Kidney capillary endothelial cell (primary cell): ENCODE measurements at regions not wholly inside any gene's neighbourhood (a gene's known extent, or its start where the extent isn't known, plus 50 kb on each side); places are given as distances from the start of the nearest gene placed in this dataset.
"Not testable (repeated sequence)": the region's sequence is repeated elsewhere in the genome, so short reads cannot be mapped to it uniquely, and the experiment has no call there.

ENCODE experiments used
- DNase-seq: peaks from one replicate; pipeline ENCODE4 v3.0.0-alpha.2; 2018; ENCODE audit warnings: low spot score

GRCh38 chr1:105608713-105609112, 1447.8 kb upstream of the PRMT6 start:
- DNase-seq = no peak

DNA sequence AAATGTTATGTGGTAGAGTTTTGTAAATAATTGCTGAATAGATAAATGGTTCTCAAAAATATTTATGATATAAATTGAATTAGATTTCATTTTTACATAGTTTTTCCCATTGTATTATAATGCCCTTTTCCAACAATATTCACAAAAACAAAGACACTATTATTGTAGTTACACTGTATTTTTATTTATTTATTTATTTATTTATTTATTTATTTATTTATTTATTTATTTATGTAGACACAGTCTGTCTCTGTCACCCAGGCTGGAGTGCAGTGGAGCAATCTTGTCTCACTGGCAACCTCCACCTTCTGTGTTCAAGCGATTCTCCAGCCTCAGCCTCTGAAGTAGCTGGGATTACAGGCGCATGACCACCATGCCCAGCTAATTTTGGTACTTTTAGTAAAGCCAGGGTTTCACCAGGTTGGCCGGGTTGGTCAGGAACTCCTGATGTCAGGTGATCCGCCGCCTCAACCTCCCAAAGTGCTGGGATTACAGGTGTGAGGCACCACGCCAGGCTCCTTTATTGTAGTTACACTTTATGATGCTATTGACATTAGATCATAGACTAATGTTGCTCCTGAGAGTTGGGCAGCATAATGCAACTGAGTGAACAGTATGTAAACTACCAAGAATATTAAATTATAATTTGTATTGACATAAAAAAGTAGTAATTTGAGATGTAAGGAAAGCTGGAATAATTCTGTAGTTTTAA, 1430.0 kb upstream of the PRMT6 start:
- DNase-seq = no peak

GRCh38 chr1:105631153-105631744, 1425.2 kb upstream of the PRMT6 start:
- DNase-seq = not testable (repeated sequence)

- no peak for DNase-seq
Measured at GRCh38 chr1:105632342-105633196, 1423.9 kb upstream of the PRMT6 start.

DNA sequence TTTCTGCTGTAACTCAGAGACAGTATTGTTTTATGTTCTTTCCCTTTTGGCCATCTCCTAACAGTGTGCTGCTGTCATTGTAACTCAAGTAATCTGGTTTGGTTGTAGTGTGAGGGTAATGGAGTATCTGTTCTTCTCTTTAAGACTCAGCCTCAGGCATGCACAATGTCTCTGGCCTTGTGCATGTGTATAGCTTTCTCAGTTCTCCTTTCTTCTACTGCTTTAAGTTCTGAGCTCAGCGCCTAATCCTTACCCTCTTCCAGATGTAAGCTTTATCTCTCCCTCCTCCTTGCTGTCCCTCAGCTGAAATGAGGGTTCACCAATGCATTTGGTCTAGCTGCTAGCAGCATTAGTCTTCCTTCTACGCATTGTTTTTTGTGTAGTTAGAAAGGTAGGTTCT, 1420.4 kb upstream of the PRMT6 start:
- DNase-seq = no peak

GRCh38 chr1:105641407-105641806, 1415.1 kb upstream of the PRMT6 start:
- DNase-seq = no peak

DNA sequence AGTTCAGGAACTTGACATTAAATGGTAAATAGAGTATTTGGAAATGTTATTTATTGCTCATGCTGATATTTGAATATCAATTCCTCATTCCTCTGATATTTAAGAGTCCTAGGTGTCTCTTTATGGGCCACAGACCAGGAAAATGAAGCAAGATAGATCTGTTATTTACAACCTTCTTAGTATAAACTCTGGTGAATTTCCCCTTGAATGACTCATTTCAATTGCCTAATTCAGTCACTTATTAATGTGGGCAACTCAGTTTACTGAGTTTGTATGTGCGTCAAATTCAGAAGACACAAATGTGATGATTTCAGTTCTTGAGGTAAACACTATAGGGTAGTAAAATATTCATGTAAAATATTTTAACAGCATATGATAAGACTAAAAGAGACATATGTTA, 1404.4 kb upstream of the PRMT6 start:
- no peak for DNase-seq

DNA sequence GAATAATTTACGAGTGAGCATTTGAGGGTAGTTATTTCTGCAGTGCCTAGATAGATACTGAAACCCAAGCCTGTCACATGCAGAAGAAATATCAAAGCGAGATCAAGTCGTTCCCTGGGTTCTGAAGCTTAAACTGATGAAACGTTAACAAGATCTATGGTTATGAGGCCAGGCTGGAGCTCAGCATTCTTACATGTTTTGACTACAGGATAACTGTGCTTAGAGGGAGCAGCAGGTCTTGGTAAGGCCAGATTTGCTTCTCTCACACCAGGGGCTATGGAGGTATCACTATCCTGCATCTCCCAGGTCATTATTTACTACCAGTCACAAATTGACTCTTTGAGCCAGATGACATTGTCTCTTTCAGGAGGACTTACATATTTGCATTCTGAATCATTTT, 1401.4 kb upstream of the PRMT6 start:
- no peak for DNase-seq

DNA sequence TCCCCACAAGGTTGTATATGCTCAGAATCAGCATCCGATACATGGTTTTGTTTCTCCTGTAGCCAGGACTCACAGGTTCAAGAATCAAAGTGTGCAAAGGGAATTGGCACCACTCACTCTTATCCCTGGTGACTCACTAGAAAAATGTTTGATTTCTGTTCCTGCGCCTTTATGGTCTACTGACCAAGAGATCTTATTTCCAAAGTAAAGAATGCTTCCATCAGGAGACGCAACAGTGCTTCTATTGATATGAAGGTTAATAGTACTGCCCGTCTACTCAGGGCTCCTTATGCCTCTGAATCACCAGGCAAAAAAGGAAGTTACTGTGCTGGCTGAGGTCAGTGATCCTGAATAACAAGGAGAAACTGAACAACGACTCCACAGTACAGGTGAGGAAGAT, 1392.0 kb upstream of the PRMT6 start:
- no peak for DNase-seq

- no peak for DNase-seq
Measured at GRCh38 chr1:105678334-105678733, 1378.1 kb upstream of the PRMT6 start.

DNA sequence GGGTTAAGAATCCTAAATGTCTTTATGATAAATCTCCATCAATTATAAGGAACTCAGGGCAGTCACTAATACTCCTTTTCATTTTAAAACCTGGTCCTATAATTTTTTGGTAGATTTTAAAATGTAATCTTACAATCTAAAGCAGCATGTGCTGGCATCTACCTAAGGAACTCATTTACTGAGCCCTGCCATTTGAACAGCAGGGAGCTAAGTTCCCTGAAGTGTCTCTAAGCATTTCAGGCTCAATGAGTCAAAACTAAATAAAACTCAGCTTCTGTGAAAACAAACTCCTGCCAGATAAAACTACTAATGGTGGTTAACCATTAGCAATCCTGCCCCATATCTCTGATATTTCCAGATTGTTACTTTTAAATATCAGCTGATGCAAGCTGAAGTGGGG, 1371.8 kb upstream of the PRMT6 start:
- DNase-seq = no peak

DNA sequence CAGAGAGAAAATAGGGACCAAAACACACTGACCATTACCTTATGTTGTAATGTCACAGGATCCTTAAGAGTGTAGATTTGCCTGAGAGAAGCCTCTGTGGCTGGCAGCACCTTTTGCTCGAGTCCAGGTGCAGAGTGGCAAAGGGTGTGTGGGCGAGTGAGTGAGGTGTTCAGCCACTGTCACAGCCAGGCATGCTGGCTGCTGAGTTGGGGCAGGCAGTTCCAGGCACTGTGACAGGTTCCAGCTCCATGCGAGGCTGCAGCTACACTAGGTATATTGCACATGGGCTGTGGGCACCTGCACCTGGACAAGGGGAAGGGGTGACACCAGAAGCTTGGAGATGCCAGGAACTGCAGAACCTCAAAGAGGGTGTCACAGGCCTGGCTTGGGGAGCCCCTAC, 1370.4 kb upstream of the PRMT6 start:
- DNase-seq = no peak

DNA sequence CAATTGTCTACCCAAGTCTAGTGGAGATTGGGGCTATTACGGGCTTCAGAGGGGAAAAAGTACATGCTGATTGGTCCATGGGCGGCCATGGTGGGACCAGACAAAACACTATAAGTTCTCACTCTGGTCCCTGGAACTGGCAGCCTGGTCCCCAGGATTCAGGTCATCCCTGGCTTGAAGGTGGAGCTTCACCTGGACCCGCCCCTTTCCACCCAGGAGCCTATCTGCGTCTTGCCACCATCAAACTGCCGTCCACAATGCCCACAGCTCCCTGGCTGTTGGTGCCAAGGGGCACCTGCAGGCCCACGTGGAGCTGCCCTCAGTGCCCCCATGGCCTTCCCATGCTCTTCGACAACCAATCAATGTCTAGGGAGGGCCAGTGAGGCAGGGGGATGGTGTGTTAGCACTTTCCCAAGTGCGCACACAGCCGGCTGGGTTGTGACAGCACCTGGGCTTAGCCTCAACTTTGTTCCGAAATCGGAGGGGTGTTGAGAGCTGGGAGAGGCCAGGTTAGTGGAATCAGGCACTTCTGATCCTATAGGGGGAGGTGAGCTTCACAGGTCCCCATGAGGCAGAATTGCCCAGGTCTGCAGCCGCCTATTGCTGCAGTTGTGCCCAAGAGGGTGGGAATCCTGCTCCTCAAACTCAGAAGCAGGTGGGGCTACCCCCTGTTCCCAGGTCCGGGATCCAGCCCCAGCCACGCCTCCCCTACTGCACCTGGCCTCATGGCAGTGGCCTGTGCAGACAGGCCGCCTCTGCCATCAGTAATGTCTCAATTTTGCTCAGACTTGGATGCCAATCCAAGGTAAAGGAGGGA, 1369.4 kb upstream of the PRMT6 start:
- no peak for DNase-seq

DNA sequence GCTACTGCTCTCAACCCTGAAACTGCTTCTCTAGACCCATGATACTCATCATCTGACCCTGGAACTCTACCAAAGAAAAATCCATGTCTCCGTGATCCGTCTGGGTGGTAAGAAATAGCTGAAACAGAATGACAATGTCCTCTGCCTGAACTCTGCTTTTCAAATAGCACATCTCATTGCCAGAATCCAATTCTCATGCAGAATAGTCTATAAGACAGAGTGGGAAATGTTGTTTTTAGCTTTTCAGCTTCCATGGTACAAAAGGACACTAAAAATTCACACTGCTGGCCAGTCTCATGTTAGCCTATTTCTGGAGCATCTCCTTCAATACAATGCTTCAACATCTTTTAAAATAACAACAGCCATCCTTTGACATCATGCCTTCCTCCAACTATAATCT, 1355.8 kb upstream of the PRMT6 start:
- no peak for DNase-seq

GRCh38 chr1:105724286-105724685, 1332.2 kb upstream of the PRMT6 start:
- DNase-seq = no peak

- DNase-seq = no peak
Measured at GRCh38 chr1:105730701-105731100, 1325.8 kb upstream of the PRMT6 start.

DNA sequence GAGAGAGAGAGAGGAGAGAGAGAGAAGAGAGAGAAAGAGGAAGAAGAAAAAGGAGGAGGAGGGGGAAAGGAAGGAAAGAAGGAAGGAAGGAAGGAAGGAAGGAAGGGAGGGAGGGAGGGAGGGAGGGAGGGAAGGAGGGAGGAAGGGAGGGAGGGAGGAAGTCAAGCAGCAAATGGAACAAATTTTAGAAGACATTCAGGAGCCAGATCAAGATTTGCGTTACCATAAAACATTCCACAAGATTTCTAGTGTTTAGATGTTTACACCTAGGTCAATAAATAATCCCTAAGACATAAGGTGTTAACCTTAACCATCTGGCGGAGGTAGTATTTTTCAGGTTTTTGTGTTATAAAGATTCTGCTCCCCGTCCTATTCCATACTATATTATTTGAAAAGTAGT, 1320.1 kb upstream of the PRMT6 start:
- no peak for DNase-seq

DNA sequence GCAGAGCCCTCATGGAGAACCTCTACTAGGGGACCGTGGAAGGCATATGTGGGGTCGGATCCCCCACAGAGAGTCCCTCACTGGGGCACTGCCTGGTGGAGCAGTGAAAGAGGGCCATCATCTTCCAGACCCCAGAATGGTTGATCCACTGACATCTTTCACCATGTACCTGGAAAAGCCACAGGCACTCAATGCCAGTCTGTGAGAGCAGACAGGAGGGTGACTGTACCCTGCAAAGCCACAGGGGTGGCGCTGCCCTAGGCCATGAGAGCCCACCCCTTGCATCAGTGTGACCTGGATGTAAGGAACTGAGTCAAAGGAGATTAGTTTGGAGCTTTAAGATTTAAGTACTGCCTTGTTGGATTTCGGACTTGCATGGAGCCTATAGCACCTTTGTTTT, 1276.7 kb upstream of the PRMT6 start:
- DNase-seq = no peak

GRCh38 chr1:105785021-105785420, 1271.5 kb upstream of the PRMT6 start:
- DNase-seq = no peak

DNA sequence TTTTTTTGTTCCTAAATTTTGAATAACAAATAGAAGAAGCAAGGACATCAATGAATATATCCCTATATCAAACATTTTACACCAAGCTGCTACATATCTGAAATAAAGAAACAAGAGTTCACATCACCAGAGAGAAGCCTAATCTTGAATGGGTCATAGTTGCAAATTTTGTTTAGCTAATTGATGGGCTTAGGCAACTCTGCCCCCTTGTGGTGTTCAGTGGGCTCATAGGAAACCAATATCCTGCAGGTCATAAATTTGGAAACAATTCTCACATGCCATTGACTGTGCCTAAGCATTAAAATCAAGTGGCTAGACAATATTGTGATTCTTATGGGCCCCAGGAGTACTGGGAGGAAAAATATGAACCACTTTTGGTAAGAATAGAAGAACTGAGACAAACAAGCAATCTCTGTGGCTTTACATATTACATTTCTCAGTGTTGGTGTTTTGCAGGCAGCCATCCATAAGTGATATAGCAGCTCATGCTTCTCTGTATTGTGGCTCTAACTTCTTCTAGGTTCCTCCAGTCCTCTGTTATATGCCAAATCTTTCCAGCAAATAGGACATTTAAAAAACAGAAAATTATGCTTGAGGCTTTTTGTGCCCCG, 1262.8 kb upstream of the PRMT6 start:
- peak; percentile 0 for DNase-seq

DNA sequence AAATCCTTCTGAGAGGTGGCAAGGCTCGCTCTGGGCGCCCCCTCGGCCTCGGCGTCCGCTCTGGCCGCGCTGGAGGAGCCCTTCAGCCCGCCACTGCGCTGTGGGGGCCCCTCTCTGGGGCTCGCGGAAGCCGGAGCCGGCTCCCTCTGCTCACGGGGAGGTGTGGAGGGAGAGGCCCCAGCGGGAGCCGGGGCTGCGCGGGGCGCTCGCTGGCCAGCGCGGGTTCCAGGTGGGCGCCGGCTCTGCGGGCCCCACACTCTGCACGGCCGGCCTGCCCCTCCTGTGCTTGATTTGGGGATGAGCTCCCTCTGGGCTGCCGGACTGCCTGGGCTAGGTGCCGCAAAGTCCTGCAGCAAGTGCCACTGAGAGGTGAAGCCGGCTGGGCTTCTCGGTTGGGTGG, 1260.7 kb upstream of the PRMT6 start:
- DNase-seq = no peak

DNA sequence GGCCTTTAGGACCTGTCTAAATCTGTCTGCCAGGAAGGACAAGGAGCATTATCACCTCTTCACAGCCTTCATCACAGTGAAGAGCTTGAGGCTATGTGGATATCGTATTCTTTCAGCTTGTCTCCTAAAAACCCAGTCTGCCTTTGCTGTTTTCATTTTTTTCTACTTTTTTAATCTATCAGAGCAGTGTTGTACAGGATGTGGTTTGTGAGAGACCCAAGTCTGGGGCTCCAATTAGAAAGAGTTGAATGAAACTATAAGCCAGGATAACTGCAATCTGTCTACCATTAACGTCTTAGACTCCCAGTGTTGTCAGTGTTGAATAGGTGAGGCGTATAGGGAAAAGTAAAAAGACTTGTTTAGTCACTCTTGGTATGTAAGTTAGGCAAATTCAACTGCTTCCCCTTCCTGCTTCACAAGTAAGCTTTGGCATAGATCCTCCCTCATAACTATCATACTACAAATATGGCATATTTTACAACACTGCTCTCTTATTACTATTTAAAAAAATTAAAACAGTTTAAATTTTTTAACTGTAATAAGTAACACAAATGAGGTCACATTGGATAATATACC, 1225.8 kb upstream of the PRMT6 start:
- no peak for DNase-seq
